ENCODE measurements at regions not wholly inside any gene's neighbourhood (a gene's known extent, or its start where the extent isn't known, plus 50 kb on each side); places are given as distances from the start of the nearest gene placed in this dataset.

GRCh38 chr6:16884526-16884925 lies 123.3 kb upstream of the ATXN1 start:
- TF ChIP-seq POLR2A (IDR thresholded peaks at IDR 0.05) (no peak), EP300 (IDR thresholded peaks at IDR 0.05) (no peak)
